ENCODE measurements at regions not wholly inside any gene's neighbourhood (a gene's known extent, or its start where the extent isn't known, plus 50 kb on each side); places are given as distances from the start of the nearest gene placed in this dataset.
"Not testable (repeated sequence)": the region's sequence is repeated elsewhere in the genome, so short reads cannot be mapped to it uniquely, and the experiment has no call there.

GRCh38 chr14:38366374-38366773 is 110.5 kb upstream of the CLEC14A start:
- TF ChIP-seq CTCF (IDR thresholded peaks at IDR 0.05; ENCODE audit: low read depth, low read length), result no peak
- no peak overlapping the region for H3K4me3 ChIP-seq (ENCODE audit: low read depth, low read length)

- TF ChIP-seq CTCF (IDR thresholded peaks at IDR 0.05; ENCODE audit: low read depth, low read length), result no peak
- no peak overlapping the region for H3K4me3 ChIP-seq (ENCODE audit: low read depth, low read length)
Measured at GRCh38 chr14:38363217-38363616, 107.3 kb upstream of the CLEC14A start.

- no peak overlapping the region for H3K4me3 ChIP-seq (ENCODE audit: low read depth, low read length)
- no peak for TF ChIP-seq CTCF (IDR thresholded peaks at IDR 0.05; ENCODE audit: low read depth, low read length)
Measured at GRCh38 chr14:38357557-38357956, 101.7 kb upstream of the CLEC14A start.

GRCh38 chr14:38355473-38355872 is 99.6 kb upstream of the CLEC14A start:
- not testable (repeated sequence) for H3K4me3 ChIP-seq (ENCODE audit: low read depth, low read length)

GRCh38 chr14:38350102-38350501 is 94.2 kb upstream of the CLEC14A start:
- H3K4me3 ChIP-seq (ENCODE audit: low read depth, low read length), result no peak overlapping the region
- TF ChIP-seq CTCF (IDR thresholded peaks at IDR 0.05; ENCODE audit: low read depth, low read length), result no peak

GRCh38 chr14:38342803-38343202 is 86.9 kb upstream of the CLEC14A start:
- TF ChIP-seq CTCF (IDR thresholded peaks at IDR 0.05; ENCODE audit: low read depth, low read length), result no peak

GRCh38 chr14:38339696-38340095 is 83.8 kb upstream of the CLEC14A start:
- no peak for TF ChIP-seq CTCF (IDR thresholded peaks at IDR 0.05; ENCODE audit: low read depth, low read length)
- H3K4me3 ChIP-seq (ENCODE audit: low read depth, low read length), result no peak overlapping the region

More at GRCh38 chr14:38342803-38343202, 86.9 kb upstream of the CLEC14A start:
- no peak overlapping the region for H3K4me3 ChIP-seq (ENCODE audit: low read depth, low read length)

- H3K4me3 ChIP-seq (ENCODE audit: low read depth, low read length), result no peak overlapping the region
- no peak for TF ChIP-seq CTCF (IDR thresholded peaks at IDR 0.05; ENCODE audit: low read depth, low read length)
Measured at GRCh38 chr14:38336298-38336697, 80.4 kb upstream of the CLEC14A start.

Measured in WI38 (cell line).